Middle frontal gyrus (tissue), 1 donor: ENCODE measurements at regions not wholly inside any gene's neighbourhood (a gene's known extent, or its start where the extent isn't known, plus 50 kb on each side); places are given as distances from the start of the nearest gene placed in this dataset.

ENCODE experiments used
- DNase-seq: peaks from one replicate; pipeline ENCODE4 v3.0.0-alpha.2; 2015; ENCODE audit warnings: low spot score; ENCODE audit errors: extremely low spot score

DNA sequence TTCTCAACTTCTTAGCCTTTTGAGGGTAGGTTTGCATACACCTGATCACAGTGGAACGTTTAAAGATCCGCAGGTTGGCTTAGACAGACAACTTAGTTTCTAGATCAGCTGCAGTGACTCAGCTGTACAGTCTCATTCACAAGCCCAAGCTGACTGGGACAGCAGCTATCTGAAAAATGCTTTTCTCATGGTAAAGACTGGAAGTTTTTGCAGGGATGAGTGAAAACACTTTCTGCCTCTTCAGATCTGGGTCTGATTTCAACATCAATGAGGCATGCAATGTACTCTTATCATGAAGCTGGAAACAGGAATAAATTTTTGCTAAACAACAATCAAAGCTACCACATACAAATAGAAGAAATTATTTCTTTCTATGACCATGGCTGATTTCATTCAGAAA, 61.1 kb upstream of the PTBP2 start:
- no peak for DNase-seq
